ENCODE measurements at regions not wholly inside any gene's neighbourhood (a gene's known extent, or its start where the extent isn't known, plus 50 kb on each side); places are given as distances from the start of the nearest gene placed in this dataset.

GRCh38 chr14:89723930-89724627 is 230.5 kb downstream of the EFCAB11 start:
- no peak for ATAC-seq
- Histone ChIP-seq H3K27me3 (no peaks in the 10 kb centered on the region), H3K4me3 (peak overlapping the region in 3 of 12 donors; percentile 24 to 42 (median 31)), H3K4me1 (peaks cover 0 to 68% (median 0%) of the 10 kb centered on the region in 12 donors), H3K27ac (peak overlapping the region in 1 of 12 donors; percentile 56), H3K9me3 (no peaks in the 10 kb centered on the region), H3K36me3 (no peaks in the 10 kb centered on the region)
- WGBS, 4 donors = 57 to 66% (median 60%) methylated on average over 7 of the region's 7 CpGs
- no peak for DNase-seq
- intact Hi-C loops (cut with DNase I) = no loop called here
- TF ChIP-seq POLR2A (IDR thresholded peaks at IDR 0.05) = no peak
- no peak for TF ChIP-seq CTCF (IDR thresholded peaks at IDR 0.05)

GRCh38 chr14:89721956-89722355 is 232.6 kb downstream of the EFCAB11 start:
- Histone ChIP-seq H3K4me1 (peaks cover 0 to 72% (median 0%) of the 10 kb centered on the region in 12 donors), H3K9me3 (no peaks in the 10 kb centered on the region), H3K27ac (peak overlapping the region in 1 of 12 donors; percentile 93), H3K4me3 (no peak overlapping the region), H3K36me3 (no peaks in the 10 kb centered on the region), H3K27me3 (no peaks in the 10 kb centered on the region)
- no peak for DNase-seq
- TF ChIP-seq CTCF (IDR thresholded peaks at IDR 0.05) (no peak), POLR2A (IDR thresholded peaks at IDR 0.05) (no peak)
- WGBS, 4 donors = 78 to 85% (median 83%) methylated on average over 6 of the region's 6 CpGs
- intact Hi-C loops (cut with DNase I) = no loop called here
- no peak for ATAC-seq

- peak; percentile 30 to 66 (median 42) for DNase-seq
- no peaks in the 10 kb centered on the region for H3K36me3 ChIP-seq
- ATAC-seq = peak in 3 of 4 donors; percentile 67 to 87 (median 80)
- peak overlapping the region in 4 of 12 donors; percentile 24 to 93 (median 43) for H3K27ac ChIP-seq
- no peaks in the 10 kb centered on the region for H3K27me3 ChIP-seq
- no peaks in the 10 kb centered on the region for H3K9me3 ChIP-seq
- WGBS, 4 donors = 66 to 74% (median 70%) methylated on average over 11 of the region's 11 CpGs
- intact Hi-C loops (cut with DNase I) = no loop called here
- H3K4me3 ChIP-seq = peak overlapping the region in 1 of 12 donors; percentile 15
- H3K4me1 ChIP-seq = peaks cover 0 to 72% (median 0%) of the 10 kb centered on the region in 12 donors
- TF ChIP-seq CTCF (IDR thresholded peaks at IDR 0.05) (no peak), POLR2A (IDR thresholded peaks at IDR 0.05) (no peak)
Observed at GRCh38 chr14:89720741-89721729, 233.5 kb downstream of the EFCAB11 start.

Data from heart left ventricle (tissue), 16 donors.